H1 (cell line): ENCODE measurements at regions not wholly inside any gene's neighbourhood (a gene's known extent, or its start where the extent isn't known, plus 50 kb on each side); places are given as distances from the start of the nearest gene placed in this dataset.

Experiments
- CEBPB ChIP-seq: IDR thresholded peaks from 2 replicates; pipeline ENCODE4 v1.6.1; 2012; ENCODE audit warnings: low read depth, low read length
- CREB1 ChIP-seq: IDR thresholded peaks from 2 replicates; pipeline ENCODE4 v1.6.1; 2012; ENCODE audit warnings: inconsistent platforms
- CTCF ChIP-seq, 3 experiments: IDR thresholded peaks; 1 replicate in 2 of 3; 2 replicates in 1 of 3; pipeline versions ENCODE4 v1.5.1 to v1.6.1; 2011; ENCODE audit warnings: low read length in 3 of 3, mild to moderate bottlenecking in 3 of 3, inconsistent platforms in 2 of 3, low read depth in 1 of 3, moderate library complexity in 1 of 3; ENCODE audit not compliant: insufficient read depth in 1 of 3; ENCODE audit errors: control extremely low read depth in 1 of 3
- EP300 ChIP-seq, 2 experiments: IDR thresholded peaks; 1 replicate in 1 of 2; 2 replicates in 1 of 2; pipeline ENCODE4 v1.6.1; 2011 to 2012; ENCODE audit warnings: low read depth in 2 of 2, low read length in 2 of 2, mild to moderate bottlenecking in 2 of 2, borderline replicate concordance in 1 of 2, inconsistent platforms in 1 of 2, moderate library complexity in 1 of 2
- GTF2F1 ChIP-seq: IDR thresholded peaks from 2 replicates; pipeline ENCODE4 v1.6.1; 2012; ENCODE audit warnings: low read depth, low read length, improper control_type of control experiment, borderline replicate concordance
- MAFK ChIP-seq: IDR thresholded peaks from 2 replicates; pipeline ENCODE4 v1.6.1; 2012; ENCODE audit warnings: low read depth, mild to moderate bottlenecking, improper control_type of control experiment, low read length
- NRF1 ChIP-seq: IDR thresholded peaks from 2 replicates; pipeline ENCODE4 v1.6.1; 2011; ENCODE audit warnings: mild to moderate bottlenecking, low read depth, low read length, improper control_type of control experiment
- POLR2A ChIP-seq, 2 experiments: IDR thresholded peaks; 1 replicate in 1 of 2; 2 replicates in 1 of 2; pipeline ENCODE4 v1.6.1; 2011; ENCODE audit warnings: low read depth in 2 of 2, low read length in 2 of 2, mild to moderate bottlenecking in 2 of 2; ENCODE audit errors: control extremely low read depth in 1 of 2
- RAD21 ChIP-seq, 2 experiments: IDR thresholded peaks in 1 of 2; conservative IDR thresholded peaks in 1 of 2; 2 replicates each; pipeline ENCODE4 v1.6.1; 2011; ENCODE audit warnings: low read depth in 2 of 2, low read length in 2 of 2, improper control_type of control experiment in 1 of 2, inconsistent platforms in 1 of 2, mild to moderate bottlenecking in 1 of 2, moderate library complexity in 1 of 2
- SIN3A ChIP-seq, 2 experiments: IDR thresholded peaks in 1 of 2; conservative IDR thresholded peaks in 1 of 2; 2 replicates each; pipeline ENCODE4 v1.6.1; 2011 to 2012; ENCODE audit warnings: low read length in 2 of 2, improper control_type of control experiment in 1 of 2, low read depth in 1 of 2, mild to moderate bottlenecking in 1 of 2
- SIX5 ChIP-seq: IDR thresholded peaks from 2 replicates; pipeline ENCODE4 v1.6.1; 2011; ENCODE audit warnings: mild to moderate bottlenecking, low read depth, low read length
- SRF ChIP-seq: IDR thresholded peaks from 2 replicates; pipeline ENCODE4 v1.6.1; 2011; ENCODE audit warnings: mild to moderate bottlenecking, low read depth, low read length, moderate library complexity
- TAF7 ChIP-seq: optimal IDR thresholded peaks from 2 replicates; pipeline ENCODE3; 2011; ENCODE audit warnings: low read depth, mild to moderate bottlenecking, inconsistent platforms, low read length, moderate library complexity, borderline replicate concordance
- YY1 ChIP-seq: IDR thresholded peaks from 2 replicates; pipeline ENCODE4 v1.6.1; 2011; ENCODE audit warnings: low read depth, mild to moderate bottlenecking, low read length

DNA sequence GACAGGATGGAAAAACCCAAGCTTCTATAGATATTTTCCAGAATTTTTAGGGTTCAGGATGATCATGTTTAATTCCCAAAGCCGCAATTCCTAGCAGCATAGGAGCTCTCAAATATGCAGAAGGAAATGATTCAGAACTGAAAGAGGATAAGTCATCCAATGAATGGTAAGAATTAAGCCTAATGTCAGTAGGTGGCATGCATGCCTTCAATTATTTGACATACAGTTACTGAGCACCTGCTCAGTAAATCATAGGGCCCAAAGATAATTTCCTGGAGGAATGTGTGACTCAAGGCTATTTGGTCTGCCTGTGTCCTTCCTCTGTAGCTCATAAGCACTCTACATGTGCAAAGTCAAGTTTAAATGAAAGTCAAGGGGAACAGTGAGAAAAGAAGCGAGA is 116.8 kb upstream of the SLC38A4 start:
- TF ChIP-seq CTCF (IDR thresholded peaks at IDR 0.05; ENCODE audit: control extremely low read depth in 1 of 3, insufficient read depth in 1 of 3, low read depth in 1 of 3, low read length in 3 of 3) (no peak), SRF (no peak), CREB1 (no peak), RAD21 (IDR thresholded peaks at IDR 0.05 in 1 of 2, conservative IDR thresholded peaks at IDR 0.05 in 1 of 2; ENCODE audit: low read depth in 2 of 2, low read length in 2 of 2) (no peak), NRF1 (no peak), CEBPB (no peak), POLR2A (IDR thresholded peaks at IDR 0.05; ENCODE audit: control extremely low read depth in 1 of 2, low read depth in 2 of 2, low read length in 2 of 2) (no peak), MAFK (no peak), EP300 (IDR thresholded peaks at IDR 0.05; ENCODE audit: borderline replicate concordance in 1 of 2, low read depth in 2 of 2, low read length in 2 of 2) (no peak), GTF2F1 (no peak), TAF7 (no peak), YY1 (no peak), SIN3A (conservative IDR thresholded peaks at IDR 0.05 in 1 of 2, IDR thresholded peaks at IDR 0.05 in 1 of 2; ENCODE audit: low read depth in 1 of 2, low read length in 2 of 2) (no peak), SIX5 (no peak)
